Caco-2 (cell line): ENCODE measurements at regions not wholly inside any gene's neighbourhood (a gene's known extent, or its start where the extent isn't known, plus 50 kb on each side); places are given as distances from the start of the nearest gene placed in this dataset.

Experiments
- BruUV-seq: library from RNA; stranded (reverse); fragments of 400-500 nt; replicated peaks from 2 replicates; lab custom pipeline; 2021; lab: Mats Ljungman, UMichigan
- CTCF ChIA-PET: fragments of 300-600 bp; sonication (Branson Sonifier 250); formaldehyde crosslinking; loops from one replicate; lab custom pipeline; 2022; ENCODE audit warnings: antibody characterized with exemption; lab: Charles Lee
- POLR2A ChIA-PET: fragments of 300-600 bp; sonication (Branson Sonifier 250); formaldehyde crosslinking; loops from one replicate; lab custom pipeline; 2022; ENCODE audit warnings: antibody characterized with exemption; lab: Charles Lee
- DNase-seq, 2 experiments: peaks; one replicate each; pipeline versions ENCODE4 v3.0.0 to v3.0.0-alpha.2; 2020 to 2022
- H3K27me3 ChIP-seq: replicated peaks from 2 replicates; pipeline ENCODE4 v1.6.0; 2011; ENCODE audit warnings: low read length; ENCODE audit not compliant: control insufficient read depth, insufficient read depth
- H3K36me3 ChIP-seq: 2 replicates; pipeline ENCODE4 v1.5.1; 2011; ENCODE audit warnings: low read length; ENCODE audit not compliant: control insufficient read depth, insufficient read depth
- H3K4me1 ChIP-seq: fragments of 250-450 bp; sonication (Bioruptor Pico); 2 replicates; pipeline ENCODE4 v1.5.1; 2020; ENCODE audit warnings: mild to moderate bottlenecking
- H3K4me3 ChIP-seq: 2 replicates; pipeline ENCODE4 v1.5.1; 2011; ENCODE audit warnings: low read depth, mild to moderate bottlenecking, control low read depth, low read length
- H3K9me3 ChIP-seq: fragments of 250-450 bp; sonication (Bioruptor Pico); 2 replicates; pipeline ENCODE4 v1.5.1; 2020; ENCODE audit warnings: mild to moderate bottlenecking, moderate library complexity
- H3K27ac Mint-ChIP-seq: one replicate; pipeline ENCODE4 v1.8.0; 2022; ENCODE audit warnings: mixed read lengths; ENCODE audit not compliant: unreplicated experiment
- H3K27me3 Mint-ChIP-seq: one replicate; pipeline ENCODE4 v1.8.0; 2022; ENCODE audit warnings: mixed read lengths; ENCODE audit not compliant: insufficient read depth, unreplicated experiment
- H3K36me3 Mint-ChIP-seq: one replicate; pipeline ENCODE4 v1.8.0; 2022; ENCODE audit warnings: mild to moderate bottlenecking, mixed read lengths; ENCODE audit not compliant: insufficient read depth, unreplicated experiment
- H3K4me1 Mint-ChIP-seq: one replicate; pipeline ENCODE4 v1.8.0; 2022; ENCODE audit warnings: low read depth, mixed read lengths; ENCODE audit not compliant: unreplicated experiment
- H3K4me3 Mint-ChIP-seq: one replicate; pipeline ENCODE4 v1.8.0; 2022; ENCODE audit warnings: mild to moderate bottlenecking, moderate library complexity, mixed read lengths; ENCODE audit not compliant: unreplicated experiment
- H3K9me3 Mint-ChIP-seq: one replicate; pipeline ENCODE4 v1.8.0; 2022; ENCODE audit warnings: mixed read lengths; ENCODE audit not compliant: unreplicated experiment
- CTCF ChIP-seq, 2 experiments: fragments of 200-600 bp in 1 of 2; IDR thresholded peaks; 1 replicate in 1 of 2; 2 replicates in 1 of 2; pipeline versions ENCODE4 v1.5.1 to v1.8.0; 2011 to 2022; ENCODE audit warnings: antibody characterized with exemption in 1 of 2, control low read depth in 1 of 2, inconsistent platforms in 1 of 2, low read depth in 1 of 2, low read length in 1 of 2, mild to moderate bottlenecking in 1 of 2, moderate library complexity in 1 of 2; ENCODE audit not compliant: insufficient read depth in 1 of 2, severe bottlenecking in 1 of 2, unreplicated experiment in 1 of 2
- intact Hi-C: fragments of 100-400 bp; cut with micrococcal nuclease; formaldehyde crosslinking; loops from one replicate; pipeline ENCODE4 v1.10.0; 2022; ENCODE audit not compliant: unreplicated experiment

DNA sequence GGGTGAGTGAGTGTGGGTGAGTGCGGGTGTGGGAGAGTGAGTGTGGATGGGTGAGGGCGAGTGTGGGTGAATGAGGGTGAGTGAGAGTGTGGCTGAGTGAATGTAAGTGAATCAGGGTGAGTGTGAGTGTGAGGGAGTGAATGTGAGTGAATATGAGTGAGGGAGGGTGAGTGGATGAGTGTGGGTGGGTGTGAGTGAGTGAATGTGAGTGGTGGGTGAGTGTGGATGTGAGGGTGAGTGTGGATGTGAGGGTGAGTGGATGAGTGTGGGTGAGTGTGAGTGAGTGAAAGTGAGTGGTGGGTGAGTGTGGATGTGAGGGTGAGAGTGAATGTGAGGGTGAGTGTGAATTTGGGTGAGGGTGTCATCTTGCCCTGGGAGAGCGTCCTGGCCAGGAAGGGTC is 67.5 kb downstream of the TRIML1 start:
- no peaks in the 10 kb centered on the region for H3K36me3 Mint-ChIP-seq
- Histone ChIP-seq H3K36me3 (no peaks in the 10 kb centered on the region), H3K27me3 (no peaks in the 10 kb centered on the region), H3K4me3 (no peak overlapping the region), H3K4me1 (no peaks in the 10 kb centered on the region), H3K9me3 (no peaks in the 10 kb centered on the region)
- peaks cover 12% of the 10 kb centered on the region for H3K9me3 Mint-ChIP-seq
- no peak for DNase-seq
- BruUV-seq: no TSS peak
- intact Hi-C loops: no loop called here
- H3K27me3 Mint-ChIP-seq: no peaks in the 10 kb centered on the region
- ChIA-PET POLR2A (no interaction called here), CTCF (no interaction called here)
- H3K4me1 Mint-ChIP-seq: no peaks in the 10 kb centered on the region
- no peak overlapping the region for H3K27ac Mint-ChIP-seq
- TF ChIP-seq CTCF (IDR thresholded peaks at IDR 0.05; ENCODE audit: insufficient read depth in 1 of 2, low read depth in 1 of 2, low read length in 1 of 2, severe bottlenecking in 1 of 2, unreplicated experiment in 1 of 2): no peak
- no peak overlapping the region for H3K4me3 Mint-ChIP-seq

DNA sequence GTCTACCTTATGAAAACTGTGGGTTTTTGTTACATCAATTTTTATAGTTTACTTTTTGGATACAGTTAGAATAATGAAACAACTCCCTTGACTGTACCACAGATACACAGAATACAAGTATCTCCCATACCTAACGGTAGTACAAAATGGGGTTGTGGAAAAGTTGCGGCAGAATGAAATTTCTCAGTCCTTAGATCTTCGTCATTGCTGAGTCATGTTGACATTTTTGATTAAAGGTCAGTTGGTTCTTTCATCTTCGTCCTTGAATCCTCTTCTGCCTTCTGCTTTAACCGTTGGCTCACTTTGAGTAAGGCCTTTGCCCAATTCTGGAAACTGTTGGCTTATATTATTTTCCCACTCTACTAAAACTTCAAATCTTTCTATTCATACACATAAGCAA is 75.6 kb downstream of the TRIML1 start:
- Mint-ChIP-seq H3K27me3 (no peaks in the 10 kb centered on the region), H3K27ac (no peak overlapping the region), H3K9me3 (no peaks in the 10 kb centered on the region), H3K4me1 (no peaks in the 10 kb centered on the region), H3K36me3 (no peaks in the 10 kb centered on the region), H3K4me3 (no peak overlapping the region)
- DNase-seq: no peak
- no peaks in the 10 kb centered on the region for H3K27me3 ChIP-seq
- H3K4me1 ChIP-seq: 0 out of 2 replicates have a peak, but pooled peaks cover 5% of the 10 kb centered on the region
- no peak overlapping the region for H3K4me3 ChIP-seq
- POLR2A ChIA-PET: no interaction called here
- intact Hi-C loops: no loop called here
- H3K36me3 ChIP-seq: no peaks in the 10 kb centered on the region
- BruUV-seq: no TSS peak
- TF ChIP-seq CTCF (IDR thresholded peaks at IDR 0.05; ENCODE audit: insufficient read depth in 1 of 2, low read depth in 1 of 2, low read length in 1 of 2, severe bottlenecking in 1 of 2, unreplicated experiment in 1 of 2): no peak
- H3K9me3 ChIP-seq: no peaks in the 10 kb centered on the region
- CTCF ChIA-PET: no interaction called here

DNA sequence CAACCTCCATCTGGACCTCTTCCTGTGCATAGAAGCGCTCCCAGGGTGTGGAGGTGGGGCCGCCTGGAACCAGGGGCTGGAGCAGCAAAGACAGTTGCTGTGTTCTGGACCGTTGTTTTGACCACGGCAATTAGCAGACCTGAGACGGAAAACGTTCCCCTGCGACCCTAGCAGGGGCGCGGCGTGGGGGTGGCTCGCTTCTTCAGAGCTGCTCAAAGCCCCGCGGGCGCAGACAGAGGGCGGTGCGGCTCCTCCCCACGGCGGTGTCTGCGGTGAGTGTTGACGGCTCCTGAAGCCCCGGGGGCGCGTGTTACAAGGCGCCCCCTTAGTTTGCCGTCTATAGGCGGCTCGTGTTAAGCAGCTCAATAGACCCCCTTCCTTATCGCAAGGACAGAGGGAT is 79.2 kb downstream of the TRIML1 start:
- H3K4me3 Mint-ChIP-seq: no peak overlapping the region
- DNase-seq: no peak
- BruUV-seq: no TSS peak
- Histone ChIP-seq H3K36me3 (no peaks in the 10 kb centered on the region), H3K27me3 (no peaks in the 10 kb centered on the region), H3K9me3 (no peaks in the 10 kb centered on the region), H3K4me1 (peaks cover 11% of the 10 kb centered on the region; the same call in 1 of the 2 replicates), H3K4me3 (no peak overlapping the region)
- no peaks in the 10 kb centered on the region for H3K36me3 Mint-ChIP-seq
- intact Hi-C loops: no loop called here
- no peaks in the 10 kb centered on the region for H3K9me3 Mint-ChIP-seq
- POLR2A ChIA-PET: no interaction called here
- no peaks in the 10 kb centered on the region for H3K4me1 Mint-ChIP-seq
- H3K27me3 Mint-ChIP-seq: no peaks in the 10 kb centered on the region
- CTCF ChIA-PET: no interaction called here
- no peak overlapping the region for H3K27ac Mint-ChIP-seq
- TF ChIP-seq CTCF (IDR thresholded peaks at IDR 0.05; ENCODE audit: insufficient read depth in 1 of 2, low read depth in 1 of 2, low read length in 1 of 2, severe bottlenecking in 1 of 2, unreplicated experiment in 1 of 2): no peak
